NCI-H510A (cell line): ENCODE measurements at regions not wholly inside any gene's neighbourhood (a gene's known extent, or its start where the extent isn't known, plus 50 kb on each side); places are given as distances from the start of the nearest gene placed in this dataset.
"Not testable (repeated sequence)": the region's sequence is repeated elsewhere in the genome, so short reads cannot be mapped to it uniquely, and the experiment has no call there.

Experiments
- DNase-seq: peaks from one replicate; lab custom pipeline; 2025; lab: John Stamatoyannopoulos, UW

GRCh38 chr4:77505958-77506319 is 99.7 kb upstream of the CXCL13 start:
- DNase-seq = no peak

- DNase-seq = no peak
These were observed 95.3 kb upstream of the CXCL13 start for GRCh38 chr4:77510367-77510766.

GRCh38 chr4:77525538-77525937 is 80.1 kb upstream of the CXCL13 start:
- DNase-seq = no peak

GRCh38 chr4:77527900-77528299 is 77.7 kb upstream of the CXCL13 start:
- DNase-seq = not testable (repeated sequence)

- no peak for DNase-seq
These were observed 67.5 kb upstream of the CXCL13 start for GRCh38 chr4:77538144-77538543.

- no peak for DNase-seq
These were observed 67.0 kb upstream of the CXCL13 start for GRCh38 chr4:77538574-77539157.
